GM23338 (cell line): ENCODE measurements at regions not wholly inside any gene's neighbourhood (a gene's known extent, or its start where the extent isn't known, plus 50 kb on each side); places are given as distances from the start of the nearest gene placed in this dataset.

ENCODE experiments used
- CTCF ChIP-seq, 2 experiments: fragments of 200-600 bp in 1 of 2; sonication (generic) in 1 of 2; conservative IDR thresholded peaks; 2 replicates each; pipeline versions ENCODE4 v1.5.1 to v1.6.1; 2016 to 2017; ENCODE audit warnings: antibody characterized with exemption in 2 of 2, low read depth in 2 of 2, mild to moderate bottlenecking in 2 of 2, moderate library complexity in 1 of 2
- EZH2 ChIP-seq: fragments of 200-600 bp; sonication (generic); IDR thresholded peaks from one replicate; pipeline ENCODE4 v1.8.0; 2017; ENCODE audit warnings: antibody characterized with exemption, mild to moderate bottlenecking, low read depth; ENCODE audit not compliant: unreplicated experiment
- EZH2phosphoT487 ChIP-seq: fragments of 200-600 bp; sonication (generic); IDR thresholded peaks from one replicate; pipeline ENCODE4 v1.8.1; 2018; ENCODE audit warnings: antibody characterized with exemption; ENCODE audit not compliant: unreplicated experiment
- NANOG ChIP-seq: IDR thresholded peaks from 2 replicates; pipeline ENCODE4 v1.6.1; 2016; ENCODE audit warnings: antibody characterized with exemption, borderline replicate concordance
- POLR2AphosphoS5 ChIP-seq: IDR thresholded peaks from 2 replicates; pipeline ENCODE4 v1.6.1; 2016; ENCODE audit warnings: antibody characterized with exemption, low read depth
- REST ChIP-seq: IDR thresholded peaks from one replicate; pipeline ENCODE4 v1.6.1; 2018; ENCODE audit warnings: antibody characterized with exemption; ENCODE audit not compliant: unreplicated experiment

- no peak for TF ChIP-seq EZH2
- TF ChIP-seq CTCF (conservative IDR thresholded peaks at IDR 0.05; ENCODE audit: low read depth in 2 of 2), result no peak
- no peak for TF ChIP-seq POLR2AphosphoS5
- TF ChIP-seq REST, result no peak
- TF ChIP-seq NANOG, result no peak
- TF ChIP-seq EZH2phosphoT487, result no peak
Measured at GRCh38 chr10:9643782-9644181, 1373.9 kb upstream of the CELF2 start.
